Stimulated activated CD4-positive, alpha-beta T cell treated with anti-CD3 and anti-CD28 coated beads, Interleukin-1b, Interleukin-23, amount 100 ng/mL, for 4 hours (primary cell): ENCODE measurements at regions not wholly inside any gene's neighbourhood (a gene's known extent, or its start where the extent isn't known, plus 50 kb on each side); places are given as distances from the start of the nearest gene placed in this dataset.
"Not testable (repeated sequence)": the region's sequence is repeated elsewhere in the genome, so short reads cannot be mapped to it uniquely, and the experiment has no call there.

Experiments used
- DNase-seq, 2 donors: peaks; one replicate each; pipeline ENCODE4 v3.0.0-alpha.2; 2020; ENCODE audit warnings: low read depth in 2 of 2

DNA sequence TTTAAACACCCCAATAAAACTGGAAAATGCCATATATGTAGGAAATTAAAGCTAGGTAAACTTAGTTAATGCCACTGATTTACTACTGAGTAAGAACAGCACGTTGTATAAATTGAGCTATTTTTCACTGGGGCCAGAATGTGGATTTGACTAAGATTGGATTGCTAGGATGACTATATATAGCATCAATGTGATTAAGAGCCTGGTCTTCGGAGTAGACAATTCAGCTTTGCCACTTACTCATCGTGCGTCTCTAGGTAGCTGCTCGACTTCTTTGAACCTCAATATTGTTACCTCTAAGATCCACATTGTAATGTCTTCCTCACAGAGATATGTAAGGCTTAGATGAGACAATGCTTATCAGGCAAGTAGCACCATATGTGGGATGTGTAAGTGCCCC lies 462.5 kb downstream of the KLF12 start:
- DNase-seq = no peak

DNA sequence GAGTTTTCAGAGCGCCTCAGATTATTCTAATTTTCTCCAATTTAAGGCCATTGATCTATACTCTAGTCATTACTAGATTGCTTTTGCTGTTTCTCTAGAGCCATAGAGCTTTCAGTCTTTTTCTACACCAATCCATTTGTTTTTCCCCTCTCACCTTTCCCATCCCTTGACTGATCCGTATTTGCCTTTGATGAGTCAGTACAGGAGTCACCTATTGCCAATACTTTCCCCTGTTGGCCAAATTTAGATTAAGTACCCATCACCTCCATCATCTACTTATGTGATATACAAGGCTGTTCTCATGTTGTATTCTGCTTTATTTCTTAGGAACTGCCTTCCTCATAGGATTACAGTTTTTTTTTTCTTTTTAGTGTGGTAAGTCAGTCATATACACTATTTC lies 463.2 kb downstream of the KLF12 start:
- DNase-seq = no peak

DNA sequence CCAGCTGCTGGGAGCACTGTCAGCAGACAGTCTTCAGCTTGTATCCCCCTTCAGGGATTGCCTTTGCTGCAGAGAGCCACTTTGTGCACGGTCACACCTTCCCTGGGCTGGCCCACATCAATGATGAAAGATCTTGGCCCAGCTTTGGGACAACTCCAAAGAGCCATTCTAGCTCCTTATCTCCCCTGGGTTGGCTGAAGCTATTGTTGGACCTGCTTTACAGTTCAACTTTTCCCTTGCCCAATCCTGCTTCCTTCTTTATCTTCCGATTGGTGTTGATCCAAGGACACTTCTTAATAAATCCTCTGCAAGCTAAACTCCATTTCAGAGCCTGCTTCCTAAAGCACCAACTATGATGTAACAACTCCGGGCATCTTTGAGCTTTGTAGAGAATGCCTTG lies 466.4 kb downstream of the KLF12 start:
- DNase-seq = no peak

DNA sequence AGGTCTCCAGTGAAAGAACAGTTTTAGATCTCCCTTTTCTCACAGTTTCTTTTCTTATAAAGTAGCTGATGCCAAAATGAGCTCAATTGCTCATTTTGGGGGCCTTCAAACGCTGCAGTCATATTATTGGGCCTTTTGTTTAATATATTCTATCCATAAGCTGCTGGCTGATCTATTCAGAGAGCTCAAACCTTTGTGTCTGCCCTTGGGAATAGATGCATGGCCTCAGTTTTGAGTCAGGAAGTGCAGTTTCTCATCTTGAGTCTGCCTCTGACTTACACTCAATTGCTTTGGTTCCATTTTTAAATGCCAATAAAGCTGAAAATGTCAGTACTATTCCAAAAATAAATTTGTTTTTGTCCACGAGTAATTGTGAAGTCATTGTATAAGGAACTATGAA lies 468.9 kb downstream of the KLF12 start:
- no peak for DNase-seq

DNA sequence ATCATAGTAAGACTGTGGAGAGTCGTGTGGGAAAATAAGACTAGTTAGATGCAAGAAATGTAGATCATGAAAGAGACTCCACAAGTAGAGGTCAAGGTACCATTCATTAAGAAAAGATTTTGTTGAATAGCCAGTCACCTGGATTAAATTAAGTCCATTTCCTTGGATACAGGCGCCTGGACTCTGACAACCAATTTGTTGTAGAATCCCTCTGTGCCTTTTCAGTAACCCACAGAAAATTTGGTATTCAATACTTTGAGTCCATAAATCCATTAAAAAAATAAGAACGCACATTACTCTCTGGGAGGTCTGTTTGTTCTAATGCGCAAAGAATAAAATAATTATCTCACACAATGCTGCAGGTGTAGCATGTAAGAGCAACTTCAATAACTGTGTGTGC lies 469.4 kb downstream of the KLF12 start:
- DNase-seq = no peak

- no peak for DNase-seq
Measured at GRCh38 chr13:73662833-73663232, 471.4 kb downstream of the KLF12 start.

GRCh38 chr13:73661687-73662425 lies 472.3 kb downstream of the KLF12 start:
- DNase-seq = no peak

DNA sequence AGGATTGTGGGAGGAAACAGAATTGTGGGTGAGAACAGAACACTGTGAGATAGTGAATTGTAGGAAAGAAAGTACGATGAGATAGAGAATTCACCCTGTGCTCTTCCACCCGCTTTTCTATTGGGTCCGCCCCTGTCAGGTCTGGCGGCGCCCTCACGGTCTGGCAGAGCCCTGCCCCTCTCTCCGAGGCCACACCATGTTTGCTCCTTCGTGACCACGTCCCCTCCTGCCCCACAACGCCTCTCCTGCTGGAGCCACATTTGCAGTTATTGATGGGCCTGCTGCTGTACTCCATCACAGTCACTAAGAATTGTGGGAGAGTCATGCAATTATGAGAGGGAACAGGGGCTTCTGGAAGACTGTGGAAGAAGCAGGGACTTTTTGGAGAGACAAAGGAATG lies 473.1 kb downstream of the KLF12 start:
- no peak for DNase-seq

DNA sequence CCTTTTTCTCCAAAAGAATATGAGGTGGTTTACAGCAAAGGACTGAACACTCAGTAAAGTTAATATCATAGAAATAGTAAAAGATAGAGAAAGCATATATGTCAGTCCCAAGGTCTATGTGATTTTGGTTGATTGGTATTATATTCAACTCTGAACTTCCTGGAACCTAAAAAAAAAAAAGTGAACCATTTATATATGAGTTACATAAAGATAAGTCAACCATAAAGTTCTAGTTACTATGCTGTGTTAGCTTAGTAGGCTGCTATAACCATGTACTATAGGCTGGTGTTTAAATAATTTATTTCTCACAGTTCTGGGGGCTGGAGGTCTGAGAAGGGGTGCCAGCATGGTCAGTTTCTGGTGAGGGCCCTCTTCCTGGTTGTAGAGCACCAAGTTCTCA lies 475.6 kb downstream of the KLF12 start:
- no peak for DNase-seq

DNA sequence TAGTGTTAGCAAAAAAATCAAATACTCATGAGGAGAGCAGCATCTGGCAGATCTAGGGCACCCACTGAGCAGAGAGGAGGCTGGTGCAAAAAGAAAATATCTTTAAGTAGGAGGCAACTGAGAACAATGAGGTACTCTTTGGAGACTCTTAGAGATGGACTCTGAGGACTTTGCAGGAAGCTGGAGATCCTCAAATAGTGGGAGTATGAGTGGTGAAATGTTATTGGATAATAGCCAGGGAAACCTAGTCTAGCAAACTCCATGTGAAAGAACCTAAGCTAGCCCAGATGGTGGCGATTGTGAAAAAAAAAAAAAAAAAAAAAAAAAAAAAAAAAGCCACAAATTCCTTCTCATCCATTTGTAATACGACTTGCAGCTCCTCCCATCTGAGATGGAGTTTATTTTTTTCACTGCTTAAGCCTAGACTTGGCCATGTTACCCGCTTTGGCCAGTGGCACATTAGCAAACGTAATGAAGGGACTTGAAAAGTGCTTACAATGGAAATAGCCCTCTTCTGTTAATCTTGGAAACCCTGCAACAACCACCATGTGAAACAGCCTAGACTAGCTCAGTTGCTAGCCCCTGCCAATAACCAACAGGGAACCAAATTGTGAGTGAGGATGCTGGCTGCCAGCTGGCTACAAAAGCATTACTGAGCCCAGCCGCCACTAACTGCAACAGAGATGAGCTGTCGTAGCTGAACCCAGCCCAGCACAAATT lies 476.2 kb downstream of the KLF12 start:
- no peak for DNase-seq

GRCh38 chr13:73656863-73657262 lies 477.3 kb downstream of the KLF12 start:
- no peak for DNase-seq

DNA sequence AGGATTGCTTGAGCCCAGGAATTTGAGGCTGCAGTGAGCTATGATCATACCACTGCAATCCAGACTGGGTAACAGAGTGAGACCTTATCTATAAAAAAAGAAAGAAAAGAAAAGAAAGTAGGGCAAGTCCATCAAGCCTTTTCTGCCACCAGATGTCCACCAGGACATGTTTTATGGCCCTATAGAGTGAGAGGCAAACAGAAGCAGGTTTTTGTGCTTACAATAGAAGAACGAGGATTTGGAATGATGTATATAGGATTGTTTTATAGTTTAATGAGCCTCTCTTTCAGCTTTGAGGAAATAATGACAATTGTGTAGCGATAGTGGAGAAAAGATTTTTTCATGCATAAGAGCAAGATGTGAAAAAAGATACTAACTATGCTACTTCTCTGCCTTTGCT lies 480.5 kb downstream of the KLF12 start:
- DNase-seq = no peak

DNA sequence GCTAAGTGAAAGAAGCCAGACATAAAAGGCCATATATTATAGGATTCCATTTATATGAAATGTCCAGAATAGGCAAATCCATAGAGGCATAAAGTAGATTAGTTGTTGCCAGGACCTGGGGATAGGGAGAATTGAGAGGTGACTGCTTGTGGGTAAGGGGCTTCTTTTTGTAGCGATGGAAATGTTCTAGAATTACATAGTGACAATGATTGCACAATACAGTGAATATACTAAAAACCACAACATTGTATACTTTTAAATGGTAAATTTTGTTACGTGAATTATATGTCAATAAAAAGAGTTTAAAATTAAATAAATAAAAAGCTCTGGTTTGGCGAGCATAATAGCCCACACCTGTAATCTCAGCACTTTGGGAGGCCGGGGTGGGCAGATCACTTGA lies 486.8 kb downstream of the KLF12 start:
- DNase-seq = no peak

DNA sequence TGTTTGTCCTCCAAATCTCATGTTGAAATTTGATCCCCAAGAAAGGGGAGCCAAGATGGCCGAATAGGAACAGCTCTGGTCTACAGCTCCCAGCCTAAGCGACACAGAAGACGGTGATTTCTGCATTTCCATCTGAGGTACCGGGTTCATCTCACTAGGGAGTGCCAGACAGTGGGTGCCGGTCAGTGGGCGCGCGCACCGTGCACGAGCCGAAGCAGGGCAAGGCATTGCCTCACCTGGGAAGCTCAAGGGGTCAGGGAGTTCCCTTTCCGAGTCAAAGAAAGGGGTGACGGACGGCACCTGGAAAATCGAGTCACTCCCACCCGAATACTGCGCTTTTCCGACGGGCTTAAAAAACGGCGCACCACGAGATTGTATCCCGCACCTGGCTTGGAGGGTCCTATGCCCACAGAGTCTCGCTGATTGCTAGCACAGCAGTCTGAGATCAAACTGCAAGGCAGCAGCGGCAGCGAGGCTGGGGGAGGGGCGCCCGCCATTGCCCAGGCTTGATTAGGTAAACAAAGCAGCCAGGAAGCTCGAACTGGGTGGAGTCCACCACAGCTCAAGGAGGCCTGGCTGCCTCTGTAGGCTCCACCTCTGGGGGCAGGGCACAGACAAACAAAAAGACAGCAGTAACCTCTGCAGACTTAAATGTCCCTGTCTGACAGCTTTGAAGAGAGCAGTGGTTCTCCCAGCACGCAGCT lies 493.6 kb downstream of the KLF12 start:
- DNase-seq = not testable (repeated sequence)

DNA sequence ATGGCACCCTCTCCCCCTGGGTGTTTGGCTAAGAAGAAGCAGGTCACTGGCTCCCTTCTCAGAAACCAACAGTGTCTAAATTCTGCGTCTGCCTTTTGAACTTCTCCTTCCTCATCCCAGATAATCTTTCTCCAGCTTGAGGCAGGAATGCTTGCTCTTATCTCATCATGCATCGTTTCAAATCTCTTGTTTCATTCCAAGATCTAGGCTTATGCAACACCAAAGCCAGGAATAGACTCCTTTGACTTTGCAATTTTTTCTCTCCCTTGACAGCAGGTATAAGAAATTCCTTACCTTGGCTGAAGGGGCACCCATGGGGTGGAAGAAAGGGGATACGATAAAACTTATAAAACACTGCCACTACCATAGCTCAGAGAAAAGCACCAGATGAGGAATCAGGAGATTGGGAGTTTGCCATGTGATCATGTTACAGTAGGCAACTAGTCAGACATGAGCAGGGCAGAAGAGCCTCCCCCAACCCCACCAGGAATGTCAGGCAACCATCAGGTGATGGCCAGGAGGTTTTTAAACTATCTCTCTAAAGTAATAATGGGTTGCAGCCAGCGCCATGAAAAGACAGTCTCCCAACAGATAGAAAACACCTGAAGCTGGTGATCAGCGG lies 498.9 kb downstream of the KLF12 start:
- DNase-seq = no peak

DNA sequence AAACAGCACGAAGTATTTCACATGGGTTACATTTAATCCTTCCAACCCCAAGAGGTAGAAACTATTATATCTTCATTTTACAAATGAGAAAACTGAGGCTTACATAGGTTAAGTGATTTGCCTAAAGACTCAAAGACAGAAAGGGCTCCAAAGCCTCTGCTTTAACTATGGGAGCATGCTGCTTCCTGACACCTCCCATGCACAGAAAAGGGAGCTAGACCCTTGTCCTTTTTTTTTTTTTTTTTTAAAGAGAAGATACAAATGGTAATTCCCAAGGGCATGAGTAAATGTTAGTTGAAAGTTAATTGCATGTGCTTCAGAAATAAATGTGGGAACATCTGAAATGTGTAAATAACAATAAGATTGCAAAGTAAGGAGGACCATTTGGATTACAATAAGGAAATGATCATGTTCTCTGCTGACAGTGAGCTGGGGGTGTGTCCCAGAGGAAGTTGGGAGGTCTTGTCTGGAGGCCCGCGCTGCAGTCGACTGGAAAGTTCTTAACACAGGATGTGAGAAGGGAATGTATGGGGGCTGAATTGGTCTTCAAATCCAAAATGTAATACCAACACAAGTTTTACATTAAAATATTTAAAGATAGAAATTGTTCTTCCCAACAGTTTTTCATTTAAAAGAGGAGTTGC lies 500.3 kb downstream of the KLF12 start:
- no peak for DNase-seq

GRCh38 chr13:73631411-73631810 lies 502.8 kb downstream of the KLF12 start:
- DNase-seq = no peak

DNA sequence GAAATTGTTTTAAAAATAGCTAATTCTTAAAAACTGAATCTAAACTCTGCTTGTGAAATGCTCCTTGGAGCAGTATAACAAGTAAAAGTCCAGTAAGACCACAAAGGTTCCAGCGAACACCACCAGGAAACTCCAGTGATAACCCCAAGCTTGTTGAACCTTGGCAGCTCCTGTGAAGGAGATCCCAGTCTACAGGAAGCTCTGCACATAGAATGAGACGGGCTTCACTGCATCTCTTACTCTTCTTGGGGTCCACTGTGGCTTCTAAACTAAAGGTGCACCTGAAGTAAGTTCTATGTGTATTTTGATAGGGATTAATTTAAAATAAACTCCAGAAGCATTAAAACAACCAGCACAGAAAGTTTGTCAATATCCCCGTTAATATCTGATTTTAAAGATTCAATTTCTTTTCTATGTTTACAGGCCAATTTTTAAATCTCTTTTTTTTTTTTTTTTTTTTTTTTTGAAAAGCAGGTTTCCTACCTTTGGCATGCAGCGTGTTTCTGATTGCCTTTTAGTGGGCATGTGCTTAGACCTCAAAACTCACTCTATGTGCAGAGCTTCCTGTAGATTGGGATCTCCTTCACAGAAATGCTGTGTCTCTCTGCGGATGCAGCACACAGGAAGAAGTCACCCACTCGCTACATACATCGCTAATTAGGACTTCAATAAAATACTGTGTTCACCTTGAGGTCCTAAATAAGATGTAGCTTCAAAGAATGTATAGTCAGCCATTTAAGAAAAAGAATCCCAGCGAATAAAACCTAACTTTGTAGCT lies 508.5 kb downstream of the KLF12 start:
- DNase-seq = no peak

DNA sequence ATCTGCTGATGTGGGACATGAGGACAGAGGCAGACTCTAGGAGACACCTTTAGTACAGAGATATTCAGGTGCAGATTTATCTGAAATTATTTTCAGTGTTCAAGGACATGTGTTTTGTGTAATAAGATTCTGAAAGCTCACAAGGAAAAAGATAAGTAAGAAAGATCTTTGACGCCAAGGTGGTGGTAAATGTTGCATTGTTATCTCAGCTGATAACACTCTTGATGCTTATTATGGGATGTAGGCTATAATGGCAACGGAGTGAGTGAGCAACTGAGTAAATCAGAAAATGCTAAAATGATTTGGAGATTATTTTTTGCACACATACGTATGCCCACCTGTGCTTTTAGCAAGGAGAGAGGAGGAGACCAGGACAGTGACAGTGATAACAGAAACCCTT lies 510.9 kb downstream of the KLF12 start:
- DNase-seq = no peak

DNA sequence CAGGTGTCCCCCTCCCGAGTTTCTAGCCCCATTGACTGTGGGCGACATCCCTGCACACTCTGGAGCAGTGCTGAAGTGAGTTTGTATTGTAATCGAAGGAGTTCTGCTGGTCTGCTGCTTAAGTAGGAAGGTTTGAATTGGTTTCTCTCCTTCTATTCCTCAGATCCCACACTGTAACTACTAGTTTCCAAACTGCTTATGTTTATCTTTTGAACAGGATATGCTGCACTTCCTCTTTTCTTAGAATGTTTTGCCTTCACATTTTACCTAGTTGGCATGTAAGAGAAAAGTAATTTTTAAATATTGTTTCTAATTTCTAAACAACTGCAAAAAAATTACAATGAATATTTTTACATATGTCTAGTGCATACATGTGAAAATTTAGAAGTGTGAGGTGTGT lies 511.8 kb downstream of the KLF12 start:
- no peak for DNase-seq

GRCh38 chr13:73618275-73618865 lies 515.8 kb downstream of the KLF12 start:
- no peak for DNase-seq
